ENCODE measurements at regions not wholly inside any gene's neighbourhood (a gene's known extent, or its start where the extent isn't known, plus 50 kb on each side); places are given as distances from the start of the nearest gene placed in this dataset.

DNA sequence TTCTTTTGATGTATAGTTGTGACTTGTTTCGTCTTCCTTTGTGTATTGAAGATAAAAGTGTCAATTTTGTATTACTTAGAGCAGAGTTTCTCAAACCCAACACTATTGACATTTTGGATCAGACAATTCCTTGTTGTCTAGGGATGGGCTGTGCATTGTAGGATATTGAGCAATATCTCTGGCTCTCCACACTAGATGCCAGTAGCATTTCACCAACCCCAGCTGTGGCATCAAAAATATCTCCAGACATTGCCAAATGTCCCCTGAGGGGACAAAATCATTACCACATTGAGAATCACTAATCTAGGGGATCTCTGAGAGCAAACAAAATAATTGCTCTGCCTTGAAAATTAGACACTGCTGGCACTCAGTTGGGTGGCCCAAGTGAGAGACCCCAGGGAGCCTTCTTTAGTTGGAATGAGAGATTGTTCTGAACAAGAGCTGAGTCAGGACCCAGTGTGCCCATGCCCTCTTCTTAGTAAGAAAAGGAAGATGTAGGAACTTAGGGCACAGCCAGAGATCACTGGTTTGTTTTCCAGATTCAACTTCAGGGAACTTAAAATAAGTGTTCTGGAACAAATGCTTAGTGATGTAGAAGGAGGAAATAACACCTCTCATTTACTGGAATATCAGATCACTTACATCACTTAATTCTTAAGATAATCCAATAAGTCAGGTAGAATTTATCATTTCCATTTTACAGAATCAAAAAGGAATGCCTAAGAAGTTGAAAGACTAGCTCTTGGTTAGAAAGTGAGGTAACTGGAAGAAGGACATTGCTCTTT is 466.6 kb upstream of the TNP1 start:
- no peaks in the 10 kb centered on the region for H3K9me3 ChIP-seq (ENCODE audit: control insufficient read depth, low read length)
- ATAC-seq (ENCODE audit: low FRiP score) (no peak), DNase-seq (no peak)
- 94 to 100% methylated on average over 1 of the region's 1 CpG for WGBS, 2 donors
- no peak overlapping the region for H3K4me3 ChIP-seq (ENCODE audit: low read length in 2 of 2)
- intact Hi-C loops (cut with DNase I) = no loop called here
- H3K36me3 ChIP-seq (ENCODE audit: control insufficient read depth in 1 of 2, insufficient read depth in 2 of 2, low read length in 1 of 2) = no peaks in the 10 kb centered on the region
- H3K4me1 ChIP-seq (ENCODE audit: control insufficient read depth in 1 of 2, insufficient read depth in 2 of 2, low read length in 2 of 2) = no peaks in the 10 kb centered on the region
- no peak overlapping the region for H3K27ac ChIP-seq (ENCODE audit: low read depth in 1 of 2, low read length in 2 of 2)
- no peaks in the 10 kb centered on the region for H3K27me3 ChIP-seq (ENCODE audit: control insufficient read depth in 1 of 2, insufficient read depth in 2 of 2, low read length in 1 of 2)

- H3K9me3 ChIP-seq (ENCODE audit: control insufficient read depth, low read length) = no peaks in the 10 kb centered on the region
- intact Hi-C loops (cut with DNase I) = no loop called here
- no peaks in the 10 kb centered on the region for H3K27me3 ChIP-seq (ENCODE audit: control insufficient read depth in 1 of 2, insufficient read depth in 2 of 2, low read length in 1 of 2)
- no peak overlapping the region for H3K27ac ChIP-seq (ENCODE audit: low read depth in 1 of 2, low read length in 2 of 2)
- H3K4me3 ChIP-seq (ENCODE audit: low read length in 2 of 2) = no peak overlapping the region
- ATAC-seq (ENCODE audit: low FRiP score) (no peak), DNase-seq (no peak)
- no peaks in the 10 kb centered on the region for H3K36me3 ChIP-seq (ENCODE audit: control insufficient read depth in 1 of 2, insufficient read depth in 2 of 2, low read length in 1 of 2)
- 83 to 94% methylated on average over 2 of the region's 2 CpGs for WGBS, 2 donors
- H3K4me1 ChIP-seq (ENCODE audit: control insufficient read depth in 1 of 2, insufficient read depth in 2 of 2, low read length in 2 of 2) = no peaks in the 10 kb centered on the region
These were observed 466.0 kb upstream of the TNP1 start for GRCh38 chr2:217325816-217326215.

GRCh38 chr2:217325251-217325650 is 465.4 kb upstream of the TNP1 start:
- Histone ChIP-seq H3K9me3 (ENCODE audit: control insufficient read depth, low read length) (no peaks in the 10 kb centered on the region), H3K4me1 (ENCODE audit: control insufficient read depth in 1 of 2, insufficient read depth in 2 of 2, low read length in 2 of 2) (no peaks in the 10 kb centered on the region), H3K36me3 (ENCODE audit: control insufficient read depth in 1 of 2, insufficient read depth in 2 of 2, low read length in 1 of 2) (no peaks in the 10 kb centered on the region), H3K27me3 (ENCODE audit: control insufficient read depth in 1 of 2, insufficient read depth in 2 of 2, low read length in 1 of 2) (no peaks in the 10 kb centered on the region), H3K27ac (ENCODE audit: low read depth in 1 of 2, low read length in 2 of 2) (no peak overlapping the region), H3K4me3 (ENCODE audit: low read length in 2 of 2) (no peak overlapping the region)
- WGBS, 2 donors = 86 to 93% methylated on average over 2 of the region's 2 CpGs
- DNase-seq = no peak
- intact Hi-C loops (cut with DNase I) = no loop called here
- ATAC-seq (ENCODE audit: low FRiP score) = no peak

DNA sequence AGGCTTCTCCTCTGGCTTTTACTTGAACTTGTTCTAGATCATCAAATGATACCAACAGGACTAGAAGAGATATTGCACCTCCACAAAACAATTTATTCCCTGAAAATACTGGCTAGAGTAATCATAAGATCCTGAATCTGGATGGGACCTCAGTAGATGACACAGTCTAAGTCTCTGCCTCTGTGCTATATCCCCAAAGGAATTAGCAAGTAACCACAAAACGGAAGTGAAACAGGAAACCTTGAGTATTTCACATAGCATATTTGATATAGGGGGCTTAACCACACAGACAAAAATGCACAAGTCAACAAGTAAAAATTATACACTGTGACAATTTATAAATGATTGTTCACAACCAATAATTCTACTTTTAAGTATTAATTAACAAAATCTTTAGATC is 456.9 kb upstream of the TNP1 start:
- H3K4me3 ChIP-seq (ENCODE audit: low read length in 2 of 2) = no peak overlapping the region
- intact Hi-C loops (cut with DNase I) = no loop called here
- H3K9me3 ChIP-seq (ENCODE audit: control insufficient read depth, low read length) = peaks cover 8% of the 10 kb centered on the region
- peaks cover 0 to 2% of the 10 kb centered on the region in 2 donors for H3K36me3 ChIP-seq (ENCODE audit: control insufficient read depth in 1 of 2, insufficient read depth in 2 of 2, low read length in 1 of 2)
- no peak for DNase-seq
- H3K27ac ChIP-seq (ENCODE audit: low read depth in 1 of 2, low read length in 2 of 2) = no peak overlapping the region
- no peaks in the 10 kb centered on the region for H3K27me3 ChIP-seq (ENCODE audit: control insufficient read depth in 1 of 2, insufficient read depth in 2 of 2, low read length in 1 of 2)
- H3K4me1 ChIP-seq (ENCODE audit: control insufficient read depth in 1 of 2, insufficient read depth in 2 of 2, low read length in 2 of 2) = no peaks in the 10 kb centered on the region
- ATAC-seq (ENCODE audit: low FRiP score) = no peak
- 68 to 71% methylated on average over 1 of the region's 1 CpG for WGBS, 2 donors

- 73 to 82% methylated on average over 5 of the region's 5 CpGs for WGBS, 2 donors
- no peaks in the 10 kb centered on the region for H3K27me3 ChIP-seq (ENCODE audit: control insufficient read depth in 1 of 2, insufficient read depth in 2 of 2, low read length in 1 of 2)
- no peak overlapping the region for H3K27ac ChIP-seq (ENCODE audit: low read depth in 1 of 2, low read length in 2 of 2)
- intact Hi-C loops (cut with DNase I) = no loop called here
- H3K9me3 ChIP-seq (ENCODE audit: control insufficient read depth, low read length) = peaks cover 8% of the 10 kb centered on the region
- peaks cover 0 to 2% of the 10 kb centered on the region in 2 donors for H3K36me3 ChIP-seq (ENCODE audit: control insufficient read depth in 1 of 2, insufficient read depth in 2 of 2, low read length in 1 of 2)
- DNase-seq = no peak
- H3K4me3 ChIP-seq (ENCODE audit: low read length in 2 of 2) = no peak overlapping the region
- no peak for ATAC-seq (ENCODE audit: low FRiP score)
- H3K4me1 ChIP-seq (ENCODE audit: control insufficient read depth in 1 of 2, insufficient read depth in 2 of 2, low read length in 2 of 2) = no peaks in the 10 kb centered on the region
These were observed 454.2 kb upstream of the TNP1 start for GRCh38 chr2:217314021-217314460.

GRCh38 chr2:217313386-217313785 is 453.5 kb upstream of the TNP1 start:
- no peaks in the 10 kb centered on the region for H3K27me3 ChIP-seq (ENCODE audit: control insufficient read depth in 1 of 2, insufficient read depth in 2 of 2, low read length in 1 of 2)
- no peak for DNase-seq
- H3K36me3 ChIP-seq (ENCODE audit: control insufficient read depth in 1 of 2, insufficient read depth in 2 of 2, low read length in 1 of 2) = peaks cover 0 to 2% of the 10 kb centered on the region in 2 donors
- H3K4me3 ChIP-seq (ENCODE audit: low read length in 2 of 2) = no peak overlapping the region
- no peak for ATAC-seq (ENCODE audit: low FRiP score)
- WGBS, 2 donors = 94 to 97% methylated on average over 4 of the region's 4 CpGs
- no peaks in the 10 kb centered on the region for H3K4me1 ChIP-seq (ENCODE audit: control insufficient read depth in 1 of 2, insufficient read depth in 2 of 2, low read length in 2 of 2)
- intact Hi-C loops (cut with DNase I) = no loop called here
- H3K9me3 ChIP-seq (ENCODE audit: control insufficient read depth, low read length) = peaks cover 8% of the 10 kb centered on the region
- no peak overlapping the region for H3K27ac ChIP-seq (ENCODE audit: low read depth in 1 of 2, low read length in 2 of 2)

- H3K27me3 ChIP-seq (ENCODE audit: control insufficient read depth in 1 of 2, insufficient read depth in 2 of 2, low read length in 1 of 2) = no peaks in the 10 kb centered on the region
- H3K4me1 ChIP-seq (ENCODE audit: control insufficient read depth in 1 of 2, insufficient read depth in 2 of 2, low read length in 2 of 2) = no peaks in the 10 kb centered on the region
- no peak overlapping the region for H3K27ac ChIP-seq (ENCODE audit: low read depth in 1 of 2, low read length in 2 of 2)
- no peak overlapping the region for H3K4me3 ChIP-seq (ENCODE audit: low read length in 2 of 2)
- DNase-seq (no peak), ATAC-seq (ENCODE audit: low FRiP score) (no peak)
- intact Hi-C loops (cut with DNase I) = no loop called here
- no peaks in the 10 kb centered on the region for H3K9me3 ChIP-seq (ENCODE audit: control insufficient read depth, low read length)
- 92 to 97% methylated on average over 4 of the region's 4 CpGs for WGBS, 2 donors
- no peaks in the 10 kb centered on the region for H3K36me3 ChIP-seq (ENCODE audit: control insufficient read depth in 1 of 2, insufficient read depth in 2 of 2, low read length in 1 of 2)
These were observed 449.2 kb upstream of the TNP1 start for GRCh38 chr2:217309056-217309455.

GRCh38 chr2:217307023-217307422 is 447.2 kb upstream of the TNP1 start:
- Histone ChIP-seq H3K4me3 (ENCODE audit: low read length in 2 of 2) (no peak overlapping the region), H3K36me3 (ENCODE audit: control insufficient read depth in 1 of 2, insufficient read depth in 2 of 2, low read length in 1 of 2) (no peaks in the 10 kb centered on the region), H3K9me3 (ENCODE audit: control insufficient read depth, low read length) (no peaks in the 10 kb centered on the region), H3K27me3 (ENCODE audit: control insufficient read depth in 1 of 2, insufficient read depth in 2 of 2, low read length in 1 of 2) (no peaks in the 10 kb centered on the region), H3K4me1 (ENCODE audit: control insufficient read depth in 1 of 2, insufficient read depth in 2 of 2, low read length in 2 of 2) (no peaks in the 10 kb centered on the region), H3K27ac (ENCODE audit: low read depth in 1 of 2, low read length in 2 of 2) (no peak overlapping the region)
- intact Hi-C loops (cut with DNase I) = no loop called here
- ATAC-seq (ENCODE audit: low FRiP score) = no peak
- 48 to 49% methylated on average over 4 of the region's 4 CpGs for WGBS, 2 donors
- no peak for DNase-seq

DNA sequence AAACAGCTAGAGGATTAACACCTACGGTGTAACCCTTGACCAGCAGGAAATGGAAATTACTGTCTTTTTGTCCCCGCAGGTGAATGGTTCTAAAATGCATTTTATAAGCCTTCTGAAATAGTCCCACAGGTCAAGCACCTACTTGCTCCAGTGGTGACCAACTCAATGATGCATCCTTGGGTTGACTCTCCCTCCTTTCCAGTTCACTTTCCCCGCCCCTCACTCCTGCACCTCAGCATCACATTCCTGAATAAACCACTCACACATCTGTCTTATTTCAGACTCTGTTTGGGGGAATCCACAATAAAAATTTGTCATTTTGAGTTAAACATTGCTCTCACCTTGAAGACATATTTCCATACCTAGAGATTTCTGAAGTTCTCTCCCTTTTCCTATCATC is 446.0 kb upstream of the TNP1 start:
- H3K36me3 ChIP-seq (ENCODE audit: control insufficient read depth in 1 of 2, insufficient read depth in 2 of 2, low read length in 1 of 2) = no peaks in the 10 kb centered on the region
- H3K4me3 ChIP-seq (ENCODE audit: low read length in 2 of 2) = no peak overlapping the region
- H3K27ac ChIP-seq (ENCODE audit: low read depth in 1 of 2, low read length in 2 of 2) = no peak overlapping the region
- no peaks in the 10 kb centered on the region for H3K4me1 ChIP-seq (ENCODE audit: control insufficient read depth in 1 of 2, insufficient read depth in 2 of 2, low read length in 2 of 2)
- no peaks in the 10 kb centered on the region for H3K9me3 ChIP-seq (ENCODE audit: control insufficient read depth, low read length)
- H3K27me3 ChIP-seq (ENCODE audit: control insufficient read depth in 1 of 2, insufficient read depth in 2 of 2, low read length in 1 of 2) = no peaks in the 10 kb centered on the region
- no peak for ATAC-seq (ENCODE audit: low FRiP score)
- DNase-seq = no peak
- WGBS, 2 donors = 96 to 98% methylated on average over 3 of the region's 3 CpGs
- intact Hi-C loops (cut with DNase I) = no loop called here

Measured in aorta (tissue), 5 donors.